ENCODE measurements at regions not wholly inside any gene's neighbourhood (a gene's known extent, or its start where the extent isn't known, plus 50 kb on each side); places are given as distances from the start of the nearest gene placed in this dataset.

DNA sequence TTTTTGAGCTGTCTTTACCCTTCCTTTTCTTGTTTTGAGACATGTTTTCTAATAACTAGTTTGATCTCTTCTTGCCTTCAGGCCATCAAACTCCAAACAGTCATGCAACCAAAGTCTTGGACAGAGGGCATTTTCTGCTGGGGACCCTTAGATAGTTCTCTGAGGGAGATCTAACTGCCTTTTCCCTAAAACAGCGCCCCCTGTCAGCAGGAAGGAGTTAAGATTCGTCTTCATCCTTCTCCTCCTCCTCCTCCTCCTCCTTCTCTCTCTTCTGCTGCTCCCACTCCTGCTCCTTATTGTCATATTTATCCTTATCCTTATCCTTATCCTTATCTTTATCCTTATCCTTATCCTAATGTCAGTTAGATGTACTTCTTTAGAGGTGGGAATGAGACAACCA, 417.2 kb downstream of the TRAM1L1 start:
- TF ChIP-seq POLR2A (IDR thresholded peaks at IDR 0.05) (no peak), CTCF (IDR thresholded peaks at IDR 0.05) (no peak)
